ENCODE measurements at regions not wholly inside any gene's neighbourhood (a gene's known extent, or its start where the extent isn't known, plus 50 kb on each side); places are given as distances from the start of the nearest gene placed in this dataset.
"Not testable (repeated sequence)": the region's sequence is repeated elsewhere in the genome, so short reads cannot be mapped to it uniquely, and the experiment has no call there.

DNA sequence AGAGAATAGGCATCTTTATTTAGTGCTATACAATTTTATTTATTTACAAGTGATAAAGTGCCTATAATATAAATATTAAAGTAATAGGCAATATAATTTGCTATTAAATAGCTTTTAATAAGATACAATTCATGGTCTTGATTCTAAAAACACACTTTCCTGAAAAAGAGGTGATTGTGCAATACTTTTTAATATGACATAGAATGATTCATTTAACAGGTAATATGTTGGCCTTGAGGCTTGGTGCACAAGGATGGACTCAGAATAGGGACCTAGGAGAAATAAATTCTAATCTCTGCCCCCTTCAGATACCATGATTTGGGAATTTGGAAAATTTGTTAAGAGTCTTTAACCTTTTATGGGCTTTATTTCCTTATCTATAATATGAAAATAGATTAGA is 149.9 kb upstream of the FUT9 start:
- DNase-seq (ENCODE audit: low spot score), result no peak

DNA sequence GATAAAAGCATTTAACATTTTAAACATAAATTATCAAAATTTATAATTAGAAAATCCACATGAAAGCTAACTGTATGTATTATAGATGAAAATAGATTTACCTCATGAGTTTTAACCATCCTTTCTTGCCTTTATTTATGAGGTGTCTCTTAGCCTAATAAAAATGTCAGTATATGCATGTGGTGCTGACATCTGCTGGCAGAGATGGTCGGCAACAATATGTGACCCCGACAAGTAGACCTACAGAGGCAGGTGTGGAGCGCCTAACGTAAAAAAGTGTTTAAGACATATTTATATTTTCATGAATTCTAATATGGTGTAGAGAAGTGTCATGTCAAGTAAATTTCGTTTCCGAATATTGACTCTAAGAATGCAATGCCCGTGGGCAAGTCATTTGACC is 149.0 kb upstream of the FUT9 start:
- DNase-seq (ENCODE audit: low spot score), result peak; percentile 47

DNA sequence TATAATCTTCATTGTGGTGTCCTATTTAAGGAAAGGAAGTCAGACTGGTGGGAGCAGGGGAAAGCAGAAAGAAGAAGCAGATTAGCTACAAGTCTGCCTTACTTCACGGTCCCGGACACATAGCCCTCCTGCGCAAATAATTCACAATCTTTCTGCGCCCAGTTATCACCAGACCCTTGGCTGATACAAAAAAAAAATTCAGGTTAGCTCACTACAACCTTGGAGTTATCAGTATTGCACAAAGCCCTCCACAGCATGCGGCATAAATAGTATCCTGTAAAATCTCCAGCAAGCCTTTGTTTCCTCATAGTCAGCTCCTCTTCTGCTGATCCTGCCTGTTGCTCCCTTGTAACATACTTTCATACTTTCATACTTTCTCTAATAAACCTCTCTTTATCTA is 148.6 kb upstream of the FUT9 start:
- no peak for DNase-seq (ENCODE audit: low spot score)

DNA sequence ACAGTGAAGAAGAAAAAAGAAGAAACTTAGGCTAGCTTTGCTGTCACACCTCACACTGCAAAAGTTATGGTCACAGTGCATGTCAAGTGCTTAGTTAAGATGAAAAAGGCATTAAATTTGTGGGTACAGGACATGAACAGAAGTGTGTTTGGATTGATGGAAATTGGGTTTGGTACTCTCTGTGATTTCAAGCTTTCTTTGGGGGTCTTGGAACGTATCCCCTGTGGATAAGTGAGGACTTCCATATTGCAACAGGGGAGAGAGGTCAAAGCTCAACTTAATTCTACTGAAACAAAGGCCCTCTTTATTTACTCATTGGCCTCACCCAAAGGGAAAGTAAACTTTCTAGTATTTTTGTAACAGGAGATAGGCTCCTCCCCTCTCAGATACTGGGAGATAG is 138.3 kb upstream of the FUT9 start:
- no peak for DNase-seq (ENCODE audit: low spot score)

DNA sequence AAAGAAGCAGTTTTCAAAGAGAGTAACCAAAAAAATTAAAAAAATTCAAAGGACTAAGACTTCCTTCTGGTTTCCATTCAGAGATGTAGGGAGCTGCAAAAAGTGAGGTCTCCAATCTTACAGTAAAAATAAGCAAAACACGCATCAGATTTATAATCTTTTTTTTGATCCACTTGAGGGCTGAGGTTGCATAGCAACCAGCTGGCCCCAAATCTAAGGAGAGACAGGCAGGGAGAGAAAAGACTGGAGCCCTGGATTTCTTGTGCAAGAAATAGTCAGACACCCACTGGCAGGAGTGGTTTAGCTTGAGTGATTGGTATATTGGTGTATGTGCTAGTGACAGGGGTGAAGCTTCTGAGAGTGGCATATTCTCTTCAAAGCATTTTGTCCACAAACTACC is 135.9 kb upstream of the FUT9 start:
- no peak for DNase-seq (ENCODE audit: low spot score)

DNA sequence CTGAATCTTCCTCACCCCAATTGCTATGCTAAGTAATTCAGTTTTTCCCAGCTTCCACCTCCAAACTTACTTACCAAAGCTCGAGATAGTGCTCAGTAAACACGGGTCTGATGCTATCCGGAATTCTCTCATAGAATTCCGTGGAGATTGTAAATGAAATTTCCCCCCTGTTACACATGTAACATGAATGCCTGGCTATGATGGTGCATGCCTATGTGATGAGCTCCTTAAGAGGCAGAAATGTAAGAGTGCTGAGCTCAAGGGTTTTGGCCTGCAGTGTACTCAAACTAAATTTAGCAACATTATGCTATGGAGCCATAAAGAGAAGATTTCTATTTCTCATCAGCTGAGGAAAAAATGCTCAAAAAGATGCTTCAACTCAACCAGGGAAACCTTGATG is 133.4 kb upstream of the FUT9 start:
- DNase-seq (ENCODE audit: low spot score), result no peak

DNA sequence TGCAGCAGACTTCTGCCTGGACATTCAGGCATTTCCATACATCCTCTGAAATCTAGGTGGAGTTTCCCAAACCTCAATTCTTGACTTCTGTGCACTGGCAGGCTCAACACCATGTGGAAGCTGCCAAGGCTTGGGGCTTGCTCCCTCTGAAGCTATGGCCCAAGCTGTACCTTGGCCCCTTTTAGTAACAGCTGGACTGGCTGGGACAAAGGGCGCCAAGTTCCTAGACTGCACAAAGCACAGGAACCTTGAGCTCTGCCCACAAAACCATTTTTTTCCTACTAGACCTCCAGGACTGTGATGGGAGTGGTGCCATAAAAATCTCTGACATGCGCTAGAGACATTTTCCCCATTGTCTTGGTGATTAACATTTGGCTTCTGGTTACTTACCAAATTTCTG is 127.1 kb upstream of the FUT9 start:
- DNase-seq (ENCODE audit: low spot score), result not testable (repeated sequence)

DNA sequence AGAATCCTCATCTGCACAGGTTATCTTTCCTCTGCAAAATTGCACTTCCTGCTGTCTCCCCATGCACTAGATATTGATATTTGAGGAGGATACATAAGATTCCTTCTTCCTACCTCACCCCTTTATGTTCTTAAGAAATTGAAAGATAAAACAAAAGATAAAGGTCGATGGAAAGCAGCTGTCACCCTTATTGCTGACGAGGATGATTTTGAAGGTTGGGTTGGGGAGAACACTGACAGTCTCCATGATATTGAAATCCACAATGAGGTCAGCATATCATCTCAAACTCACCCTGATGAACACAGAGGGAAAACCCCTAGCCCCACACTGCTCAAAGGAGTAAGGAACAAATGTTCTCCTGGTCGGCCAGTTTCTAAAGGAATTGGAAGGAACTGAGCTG is 110.6 kb upstream of the FUT9 start:
- DNase-seq (ENCODE audit: low spot score), result no peak

DNA sequence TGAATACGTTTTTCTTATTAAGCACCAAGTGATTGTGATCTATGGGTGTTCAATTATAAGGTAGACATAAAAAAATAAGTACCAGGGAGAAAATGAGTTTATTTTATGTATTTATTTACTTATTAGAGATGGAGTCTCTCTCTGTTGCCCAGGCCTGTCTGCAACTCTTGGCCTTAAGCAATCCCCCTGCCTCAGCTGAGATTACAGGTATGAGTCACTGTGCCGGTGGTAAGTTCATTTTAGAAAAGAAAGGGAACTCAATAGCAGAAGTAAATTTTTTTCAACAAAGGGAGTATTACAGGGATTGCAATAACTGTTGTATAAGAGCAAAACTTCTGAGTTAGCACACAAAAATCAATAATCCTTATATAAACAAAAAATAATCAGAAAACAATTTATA is 98.7 kb upstream of the FUT9 start:
- no peak for DNase-seq (ENCODE audit: low spot score)

DNA sequence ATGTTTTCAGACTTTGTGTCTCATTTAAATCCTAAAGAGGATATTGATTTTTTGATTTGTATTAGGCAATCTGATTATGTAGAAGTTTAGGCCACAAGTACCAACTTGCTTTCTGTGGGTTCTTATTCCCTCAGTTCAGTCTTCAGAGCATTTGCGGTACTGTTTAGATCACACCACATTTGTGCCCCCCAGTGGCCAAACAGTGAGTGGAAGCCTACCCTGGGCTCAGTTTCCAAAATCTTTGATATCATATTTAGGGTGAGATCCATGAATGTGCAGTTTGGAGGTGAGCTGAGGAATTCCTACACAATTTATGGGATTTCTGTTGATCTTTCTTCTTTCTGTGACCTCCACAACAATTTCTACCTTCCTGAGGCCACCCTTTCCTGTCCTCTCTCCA is 92.3 kb upstream of the FUT9 start:
- DNase-seq (ENCODE audit: low spot score), result peak; percentile 31

DNA sequence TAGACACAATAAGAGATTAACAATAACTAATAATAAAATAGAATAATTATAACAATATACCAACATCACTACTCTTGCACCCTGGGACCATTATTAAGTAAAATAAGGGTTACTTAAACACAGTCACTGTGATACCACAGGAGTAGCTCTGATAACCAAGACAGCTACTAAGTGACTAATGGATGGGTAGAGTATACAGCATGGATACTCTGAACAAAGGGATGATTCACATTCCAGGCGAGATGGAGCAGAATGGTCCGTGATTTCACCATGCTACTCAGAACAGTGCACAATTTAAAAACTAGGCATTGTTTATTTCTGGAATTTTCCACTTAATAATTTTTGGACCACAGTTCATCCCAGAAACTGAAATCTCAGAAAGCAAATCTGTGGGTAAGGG is 80.0 kb upstream of the FUT9 start:
- DNase-seq (ENCODE audit: low spot score), result no peak

DNA sequence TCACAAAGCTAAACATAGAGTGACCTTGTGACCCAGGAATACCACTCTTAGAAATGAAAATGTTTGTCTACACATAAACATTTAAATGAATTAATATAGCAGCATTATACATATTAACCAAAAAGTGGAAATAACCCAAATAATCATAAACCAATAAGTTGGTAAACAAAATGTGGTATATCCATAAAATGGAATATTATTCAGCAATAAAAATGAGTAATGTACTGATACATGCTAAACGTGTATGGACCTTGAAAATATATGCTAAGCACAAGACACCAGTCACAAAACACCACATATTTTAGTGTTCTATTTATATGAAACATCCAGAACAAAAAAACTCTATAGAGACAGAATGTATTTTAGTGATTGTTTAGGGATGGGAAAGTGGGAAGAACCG is 68.9 kb upstream of the FUT9 start:
- DNase-seq (ENCODE audit: low spot score), result no peak

DNA sequence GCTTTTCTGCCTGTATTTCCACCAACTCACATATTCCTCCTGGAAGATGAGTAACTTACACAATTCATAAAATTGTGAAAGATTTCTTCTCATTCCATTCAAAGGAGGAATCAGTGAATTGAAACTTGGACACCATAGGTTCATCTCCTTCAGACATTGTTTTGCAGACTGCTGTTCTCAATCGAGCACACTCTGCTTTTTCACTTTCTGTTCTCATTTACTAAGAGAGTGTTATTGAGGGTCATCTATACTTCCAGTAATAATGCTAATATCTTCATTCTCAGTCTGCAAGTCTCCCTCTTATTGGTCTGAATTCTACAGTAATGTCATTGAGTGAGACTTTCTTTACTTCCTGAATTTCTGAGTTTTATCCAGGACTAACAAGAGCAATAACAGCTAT is 67.5 kb upstream of the FUT9 start:
- no peak for DNase-seq (ENCODE audit: low spot score)

DNA sequence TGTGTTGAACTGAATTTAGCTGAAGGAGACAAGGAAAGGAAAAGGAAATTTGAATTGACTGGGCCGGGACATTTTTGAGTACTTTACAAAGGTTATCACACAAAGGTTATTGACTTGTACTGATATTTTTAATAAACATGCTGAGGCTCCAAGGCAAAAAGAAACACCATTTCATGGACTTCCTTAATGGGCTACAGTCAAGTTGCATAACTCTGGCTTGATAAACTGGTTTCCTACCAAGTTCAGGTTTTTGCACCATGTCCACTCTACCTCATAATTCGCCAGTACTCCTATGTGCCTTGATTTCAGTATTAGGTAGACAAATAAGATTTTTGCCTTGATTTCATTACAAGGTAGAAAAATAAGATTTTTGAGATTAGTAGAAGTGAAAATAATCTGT is 65.8 kb upstream of the FUT9 start:
- no peak for DNase-seq (ENCODE audit: low spot score)

DNA sequence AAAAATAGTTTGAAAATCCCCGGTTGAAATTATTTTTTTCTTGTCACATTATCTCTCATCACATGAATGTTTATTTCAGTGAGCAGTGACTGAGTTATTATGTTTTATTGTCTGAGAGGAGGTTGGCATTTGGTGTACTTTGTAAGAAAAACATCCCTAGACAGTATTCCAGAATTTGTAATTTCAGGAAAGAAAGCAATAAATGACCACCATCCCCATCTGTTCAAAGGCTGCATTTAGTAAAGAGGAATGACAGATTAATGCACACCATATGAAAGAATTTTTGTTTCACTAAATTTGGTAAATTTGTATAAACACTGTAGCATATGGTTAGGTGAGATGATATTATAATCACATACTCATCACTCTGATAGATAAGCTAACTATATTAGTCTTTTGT is 57.1 kb upstream of the FUT9 start:
- DNase-seq (ENCODE audit: low spot score), result no peak

DNA sequence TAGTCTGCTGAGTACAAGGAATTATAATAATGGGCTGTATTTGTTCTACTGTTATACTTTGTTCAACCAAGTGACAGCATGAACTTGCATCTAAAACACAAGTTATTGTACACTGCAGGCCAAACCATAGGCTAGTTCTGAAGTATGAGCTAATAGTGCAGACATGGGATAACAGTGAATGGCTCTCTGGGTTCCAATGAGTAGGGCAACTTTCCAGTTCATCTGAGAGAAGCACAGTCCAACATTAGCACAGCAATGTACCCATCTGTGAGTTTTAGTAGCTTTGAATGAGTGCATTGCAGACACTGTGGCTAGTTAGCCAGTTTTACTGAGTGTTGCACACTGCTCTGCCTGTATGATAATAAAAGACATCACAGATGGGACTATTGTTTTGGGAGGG is 56.5 kb upstream of the FUT9 start:
- DNase-seq (ENCODE audit: low spot score), result no peak

Measured in D341Med (cell line).